B cell (primary cell): ENCODE measurements at regions not wholly inside any gene's neighbourhood (a gene's known extent, or its start where the extent isn't known, plus 50 kb on each side); places are given as distances from the start of the nearest gene placed in this dataset.

Experiments
- ATAC-seq: fragments of 200-7000 bp; cut with Tn5 transposase; one replicate; pipeline ENCODE4 v1.10.0; 2021; ENCODE audit warnings: low read depth, mild to moderate bottlenecking, moderate number of reproducible peaks, moderate library complexity
- CTCF ChIA-PET: fragments of 350-600 bp; sonication (Branson Sonifier 250); formaldehyde crosslinking; loops from one replicate; lab custom pipeline; 2021; ENCODE audit warnings: antibody characterized with exemption, inconsistent platforms; lab: Charles Lee
- POLR2A ChIA-PET: fragments of 350-600 bp; sonication (Branson Sonifier 250); formaldehyde crosslinking; loops from one replicate; lab custom pipeline; 2021; ENCODE audit warnings: antibody characterized with exemption; lab: Charles Lee
- DNase-seq: peaks from one replicate; pipeline ENCODE4 v3.0.0; 2013
- H2AFZ ChIP-seq: 2 replicates; pipeline ENCODE4 v1.6.1; 2012; ENCODE audit warnings: mild to moderate bottlenecking, low read depth, low read length; ENCODE audit not compliant: insufficient read depth, poor library complexity, severe bottlenecking
- H3K27ac ChIP-seq, 2 donors: 1 replicate in 1 of 2; 2 replicates in 1 of 2; pipeline ENCODE4 v1.5.1; 2012 to 2013; ENCODE audit warnings: low read length in 2 of 2, mild to moderate bottlenecking in 2 of 2, moderate library complexity in 1 of 2
- H3K27me3 ChIP-seq, 4 experiments: fragments of 200-600 bp in 1 of 4; sonication (generic) in 1 of 4; replicated peaks in 1 of 4; 1 replicate in 2 of 4; 2 replicates in 2 of 4; pipeline versions ENCODE4 v1.6.1 to v1.7.0; 2013 to 2016; ENCODE audit warnings: low read length in 3 of 4, mild to moderate bottlenecking in 2 of 4, mixed read lengths in 1 of 4, moderate library complexity in 1 of 4; ENCODE audit not compliant: insufficient read depth in 4 of 4, control insufficient read depth in 3 of 4; ENCODE audit errors: control extremely low read depth in 1 of 4
- H3K36me3 ChIP-seq, 2 experiments: replicated peaks in 1 of 2; 1 replicate in 1 of 2; 2 replicates in 1 of 2; pipeline versions ENCODE4 v1.6.1 to v1.7.1; 2013; ENCODE audit warnings: low read length in 1 of 2; ENCODE audit not compliant: insufficient read depth in 2 of 2, control insufficient read depth in 1 of 2; ENCODE audit errors: control extremely low read depth in 1 of 2, extremely low read depth in 1 of 2
- H3K4me1 ChIP-seq, 2 donors: fragments of 200-600 bp in 1 of 2; sonication (generic) in 1 of 2; 1 replicate in 1 of 2; 2 replicates in 1 of 2; pipeline versions ENCODE4 v1.5.1 to v1.6.1; 2013 to 2017; ENCODE audit warnings: low read length in 2 of 2; ENCODE audit not compliant: control insufficient read depth in 2 of 2, insufficient read depth in 2 of 2
- H3K4me2 ChIP-seq: replicated peaks from 2 replicates; pipeline ENCODE3; 2012; ENCODE audit warnings: mild to moderate bottlenecking, low read depth, low read length; ENCODE audit not compliant: poor library complexity, severe bottlenecking
- H3K4me3 ChIP-seq, 5 experiments: fragments of 200-600 bp in 1 of 5; sonication (generic) in 1 of 5; 1 replicate in 3 of 5; 2 replicates in 2 of 5; pipeline versions ENCODE4 v1.5.1 to v1.7.0; 2011 to 2016; ENCODE audit warnings: low read length in 4 of 5, mild to moderate bottlenecking in 4 of 5, low read depth in 2 of 5, control low read depth in 1 of 5, moderate library complexity in 1 of 5; ENCODE audit not compliant: insufficient read depth in 1 of 5; ENCODE audit errors: control extremely low read depth in 1 of 5, extremely low read depth in 1 of 5
- H3K79me2 ChIP-seq: fragments of 200-600 bp; sonication (generic); one replicate; pipeline ENCODE4 v1.6.0; 2016; ENCODE audit warnings: low read length; ENCODE audit not compliant: control insufficient read depth, insufficient read depth
- H3K9ac ChIP-seq: fragments of 200-600 bp; sonication (generic); 2 replicates; pipeline ENCODE4 v1.6.1; 2017; ENCODE audit warnings: mild to moderate bottlenecking, low read length, moderate library complexity
- H3K9me3 ChIP-seq, 3 donors: one replicate each; pipeline versions ENCODE4 v1.6.1 to v1.7.1; 2013; ENCODE audit warnings: low read length in 2 of 3; ENCODE audit not compliant: control insufficient read depth in 2 of 3, insufficient read depth in 1 of 3; ENCODE audit errors: control extremely low read depth in 1 of 3
- H4K20me1 ChIP-seq: 2 replicates; pipeline ENCODE4 v1.6.0; 2012; ENCODE audit warnings: mild to moderate bottlenecking, low read length; ENCODE audit not compliant: insufficient read depth, control insufficient read depth, poor library complexity, severe bottlenecking
- H3K27ac Mint-ChIP-seq: one replicate; pipeline ENCODE4 v1.8.0; 2021; ENCODE audit warnings: mixed read lengths
- H3K27me3 Mint-ChIP-seq: one replicate; pipeline ENCODE4 v1.8.0; 2021; ENCODE audit warnings: mixed read lengths
- H3K4me1 Mint-ChIP-seq: one replicate; pipeline ENCODE4 v1.8.0; 2021; ENCODE audit warnings: mixed read lengths
- H3K4me3 Mint-ChIP-seq: one replicate; pipeline ENCODE4 v1.8.0; 2021; ENCODE audit warnings: mixed read lengths
- H3K9me3 Mint-ChIP-seq: one replicate; pipeline ENCODE4 v1.8.0; 2022; ENCODE audit warnings: mixed read lengths; ENCODE audit not compliant: insufficient read depth
- EZH2 ChIP-seq: IDR thresholded peaks from 2 replicates; pipeline ENCODE4 v1.6.1; 2012; ENCODE audit warnings: borderline replicate concordance, low read depth, mild to moderate bottlenecking, moderate library complexity, low read length; ENCODE audit not compliant: insufficient read depth, poor library complexity, severe bottlenecking
- WGBS: methylation state at CpG from one replicate; pipeline ENCODE4 v1.1.5; 2013; ENCODE audit warnings: missing lambda C conversion rate; ENCODE audit not compliant: insufficient coverage; 5-methylcytosine and 5-hydroxymethylcytosine counted together
- intact Hi-C: fragments of 100-400 bp; cut with micrococcal nuclease; formaldehyde crosslinking; loops from one replicate; pipeline ENCODE4 v1.10.0; 2022
- TF ChIP-seq, protein P1 (sequence below): fragments of 200-600 bp; IDR thresholded peaks from one replicate; pipeline ENCODE4 v1.8.0; 2022; ENCODE audit warnings: antibody characterized with exemption, mild to moderate bottlenecking

DNA sequence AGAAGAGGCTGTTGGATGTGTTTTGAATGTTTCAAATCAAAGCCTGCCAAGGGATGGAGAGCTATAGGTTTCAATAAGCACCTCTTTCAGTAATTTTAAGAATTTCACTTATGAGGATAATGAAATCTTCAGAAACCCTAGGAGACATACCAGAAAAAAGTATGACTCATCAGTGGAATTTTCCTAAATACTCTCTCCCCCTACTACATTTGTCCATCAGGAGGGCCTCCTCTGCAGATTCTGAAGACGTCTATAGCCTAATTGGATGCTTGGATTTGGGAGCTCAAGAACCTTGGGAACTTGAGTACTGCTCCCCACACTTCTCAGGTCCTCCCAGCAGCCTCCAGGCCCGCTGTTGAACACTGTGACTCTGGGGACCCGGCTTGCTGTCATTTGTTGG, 374.3 kb downstream of the SLC4A3 start:
- no peak overlapping the region for H3K27ac Mint-ChIP-seq
- H3K9ac ChIP-seq: no peak overlapping the region
- H3K9me3 Mint-ChIP-seq: no peaks in the 10 kb centered on the region
- DNase-seq (no peak), ATAC-seq (no peak)
- H2AFZ ChIP-seq: no peak overlapping the region
- no peak for TF ChIP-seq EZH2
- TF ChIP-seq, protein P1, sequence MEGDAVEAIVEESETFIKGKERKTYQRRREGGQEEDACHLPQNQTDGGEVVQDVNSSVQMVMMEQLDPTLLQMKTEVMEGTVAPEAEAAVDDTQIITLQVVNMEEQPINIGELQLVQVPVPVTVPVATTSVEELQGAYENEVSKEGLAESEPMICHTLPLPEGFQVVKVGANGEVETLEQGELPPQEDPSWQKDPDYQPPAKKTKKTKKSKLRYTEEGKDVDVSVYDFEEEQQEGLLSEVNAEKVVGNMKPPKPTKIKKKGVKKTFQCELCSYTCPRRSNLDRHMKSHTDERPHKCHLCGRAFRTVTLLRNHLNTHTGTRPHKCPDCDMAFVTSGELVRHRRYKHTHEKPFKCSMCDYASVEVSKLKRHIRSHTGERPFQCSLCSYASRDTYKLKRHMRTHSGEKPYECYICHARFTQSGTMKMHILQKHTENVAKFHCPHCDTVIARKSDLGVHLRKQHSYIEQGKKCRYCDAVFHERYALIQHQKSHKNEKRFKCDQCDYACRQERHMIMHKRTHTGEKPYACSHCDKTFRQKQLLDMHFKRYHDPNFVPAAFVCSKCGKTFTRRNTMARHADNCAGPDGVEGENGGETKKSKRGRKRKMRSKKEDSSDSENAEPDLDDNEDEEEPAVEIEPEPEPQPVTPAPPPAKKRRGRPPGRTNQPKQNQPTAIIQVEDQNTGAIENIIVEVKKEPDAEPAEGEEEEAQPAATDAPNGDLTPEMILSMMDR: no peak
- H4K20me1 ChIP-seq: no peaks in the 10 kb centered on the region
- intact Hi-C loops: no loop called here
- no peak overlapping the region for H3K4me2 ChIP-seq
- H3K4me3 Mint-ChIP-seq: no peak overlapping the region
- H3K4me3 ChIP-seq: no peak overlapping the region
- no peaks in the 10 kb centered on the region for H3K4me1 Mint-ChIP-seq
- no peak overlapping the region for H3K27ac ChIP-seq
- H3K36me3 ChIP-seq: no peaks in the 10 kb centered on the region
- H3K4me1 ChIP-seq: no peaks in the 10 kb centered on the region
- WGBS: 57% methylated on average over 2 of the region's 3 CpGs
- ChIA-PET CTCF (no interaction called here), POLR2A (no interaction called here)
- no peaks in the 10 kb centered on the region for H3K27me3 Mint-ChIP-seq
- no peaks in the 10 kb centered on the region for H3K79me2 ChIP-seq
- H3K27me3 ChIP-seq: no peaks in the 10 kb centered on the region
- H3K9me3 ChIP-seq: peaks cover 0 to 5% (median 0%) of the 10 kb centered on the region in 3 donors

DNA sequence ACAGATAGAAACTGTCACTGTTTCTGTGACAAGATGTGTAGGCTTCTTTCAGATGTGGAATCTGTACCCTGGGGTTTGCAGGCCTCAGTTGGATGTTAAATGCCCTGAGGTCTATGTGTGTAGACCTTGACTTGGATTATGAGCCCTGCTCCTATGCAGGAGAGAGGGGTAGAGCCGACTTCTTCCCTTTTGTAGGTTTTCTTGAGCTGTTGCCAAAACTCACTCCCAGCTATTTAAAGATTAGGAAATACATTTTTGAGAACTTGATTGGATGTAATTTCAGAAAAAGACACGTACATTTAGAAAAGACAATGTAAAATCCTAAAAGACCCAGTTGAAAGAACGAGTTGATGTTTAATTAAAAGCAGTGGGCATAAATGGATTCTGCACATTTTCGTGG, 374.8 kb downstream of the SLC4A3 start:
- ATAC-seq (no peak), DNase-seq (no peak)
- no peaks in the 10 kb centered on the region for H3K27me3 Mint-ChIP-seq
- H3K27ac Mint-ChIP-seq: no peak overlapping the region
- intact Hi-C loops: no loop called here
- POLR2A ChIA-PET: no interaction called here
- TF ChIP-seq, protein P1: no peak
- TF ChIP-seq EZH2: no peak
- Histone ChIP-seq H3K4me2 (no peak overlapping the region), H3K4me1 (no peaks in the 10 kb centered on the region), H3K9me3 (peaks cover 0 to 5% (median 0%) of the 10 kb centered on the region in 3 donors), H4K20me1 (no peaks in the 10 kb centered on the region), H3K36me3 (no peaks in the 10 kb centered on the region), H3K4me3 (no peak overlapping the region), H3K27ac (no peak overlapping the region), H3K79me2 (no peaks in the 10 kb centered on the region), H3K27me3 (no peaks in the 10 kb centered on the region), H3K9ac (no peak overlapping the region), H2AFZ (no peak overlapping the region)
- 90% methylated on average over 2 of the region's 4 CpGs for WGBS
- H3K4me1 Mint-ChIP-seq: no peaks in the 10 kb centered on the region
- CTCF ChIA-PET: no interaction called here
- H3K4me3 Mint-ChIP-seq: no peak overlapping the region
- H3K9me3 Mint-ChIP-seq: no peaks in the 10 kb centered on the region
